Fibroblast of the aortic adventitia (primary cell): ENCODE measurements at regions not wholly inside any gene's neighbourhood (a gene's known extent, or its start where the extent isn't known, plus 50 kb on each side); places are given as distances from the start of the nearest gene placed in this dataset.

Source experiments
- DNase-seq: peaks from one replicate; pipeline ENCODE4 v3.0.0-alpha.2; 2010; ENCODE audit warnings: low read depth
- H3K4me3 ChIP-seq: 2 replicates; pipeline ENCODE4 v1.5.1; 2011; ENCODE audit warnings: low read depth, mild to moderate bottlenecking, control low read depth, low read length, moderate library complexity
- TF ChIP-seq, protein P1 (sequence below): IDR thresholded peaks from 2 replicates; pipeline ENCODE4 v1.5.1; 2011; ENCODE audit warnings: mild to moderate bottlenecking, low read length, control low read depth, inconsistent platforms; ENCODE audit not compliant: insufficient read depth

DNA sequence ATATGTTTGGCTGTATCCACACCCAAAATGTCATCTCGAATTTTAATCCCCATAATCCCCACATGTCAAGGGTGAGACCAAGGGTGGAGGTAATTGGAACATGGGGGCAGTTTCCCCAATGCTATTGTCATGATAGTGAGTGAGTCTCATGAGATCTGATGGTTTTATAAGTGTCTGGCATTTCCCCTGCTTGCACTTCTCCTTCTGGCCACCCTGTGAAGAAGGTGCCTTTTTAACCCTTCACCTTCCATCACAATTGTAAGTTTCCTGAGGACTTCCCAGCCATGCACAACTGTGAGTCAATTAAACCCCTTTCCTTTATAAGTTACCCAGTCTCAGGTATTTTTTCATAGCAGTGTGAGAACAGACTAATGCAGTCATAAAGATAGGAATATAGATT is 216.7 kb upstream of the SSTR1 start:
- TF ChIP-seq, protein P1, sequence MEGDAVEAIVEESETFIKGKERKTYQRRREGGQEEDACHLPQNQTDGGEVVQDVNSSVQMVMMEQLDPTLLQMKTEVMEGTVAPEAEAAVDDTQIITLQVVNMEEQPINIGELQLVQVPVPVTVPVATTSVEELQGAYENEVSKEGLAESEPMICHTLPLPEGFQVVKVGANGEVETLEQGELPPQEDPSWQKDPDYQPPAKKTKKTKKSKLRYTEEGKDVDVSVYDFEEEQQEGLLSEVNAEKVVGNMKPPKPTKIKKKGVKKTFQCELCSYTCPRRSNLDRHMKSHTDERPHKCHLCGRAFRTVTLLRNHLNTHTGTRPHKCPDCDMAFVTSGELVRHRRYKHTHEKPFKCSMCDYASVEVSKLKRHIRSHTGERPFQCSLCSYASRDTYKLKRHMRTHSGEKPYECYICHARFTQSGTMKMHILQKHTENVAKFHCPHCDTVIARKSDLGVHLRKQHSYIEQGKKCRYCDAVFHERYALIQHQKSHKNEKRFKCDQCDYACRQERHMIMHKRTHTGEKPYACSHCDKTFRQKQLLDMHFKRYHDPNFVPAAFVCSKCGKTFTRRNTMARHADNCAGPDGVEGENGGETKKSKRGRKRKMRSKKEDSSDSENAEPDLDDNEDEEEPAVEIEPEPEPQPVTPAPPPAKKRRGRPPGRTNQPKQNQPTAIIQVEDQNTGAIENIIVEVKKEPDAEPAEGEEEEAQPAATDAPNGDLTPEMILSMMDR: no peak
- H3K4me3 ChIP-seq: no peak overlapping the region
- DNase-seq: no peak

DNA sequence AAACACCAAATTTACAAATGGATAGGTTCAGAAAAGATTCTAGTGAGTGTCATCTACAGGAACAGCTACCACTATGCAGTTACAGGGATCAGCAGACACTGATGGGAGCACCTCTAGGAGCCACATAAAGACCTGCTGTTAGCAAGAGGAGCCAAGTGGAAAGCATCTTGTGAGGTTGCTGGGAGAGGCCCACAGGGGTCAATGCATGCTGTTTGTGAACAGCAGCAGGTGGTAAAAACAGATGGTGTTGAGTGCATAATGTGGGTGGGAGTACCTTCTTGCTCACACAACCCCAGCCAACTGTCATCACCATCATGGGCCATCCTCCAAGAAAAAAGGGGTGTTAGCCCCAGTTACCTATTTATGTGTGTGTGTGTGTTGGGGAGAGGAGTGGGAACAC is 215.2 kb upstream of the SSTR1 start:
- TF ChIP-seq, protein P1: no peak
- H3K4me3 ChIP-seq: no peak overlapping the region
- DNase-seq: no peak

DNA sequence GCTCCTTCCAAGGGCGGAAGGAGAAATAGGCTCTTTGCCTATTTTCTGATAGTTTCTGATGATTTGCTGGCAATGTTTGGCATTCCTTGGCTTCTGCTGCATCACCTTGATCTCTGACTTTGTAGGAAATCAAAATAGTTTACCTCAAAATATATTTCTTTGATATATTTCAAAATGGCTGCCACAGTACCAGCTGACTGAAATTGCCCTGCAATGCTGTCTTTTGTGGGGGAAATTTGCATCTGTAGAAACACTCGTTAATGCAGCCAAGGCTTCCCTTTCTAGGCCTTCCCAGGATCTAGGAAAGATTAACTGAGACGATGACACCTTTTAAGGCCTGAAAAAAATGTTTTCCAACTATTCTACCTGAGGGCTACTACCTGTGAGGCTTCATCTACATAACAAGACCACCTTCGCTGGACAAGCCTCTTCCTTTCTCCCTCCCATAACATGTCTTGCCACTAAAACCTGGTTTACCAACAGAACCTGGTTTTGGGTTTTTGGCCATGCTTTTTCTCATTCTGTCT is 212.8 kb upstream of the SSTR1 start:
- DNase-seq: no peak
- TF ChIP-seq, protein P1: no peak
- H3K4me3 ChIP-seq: no peak overlapping the region

DNA sequence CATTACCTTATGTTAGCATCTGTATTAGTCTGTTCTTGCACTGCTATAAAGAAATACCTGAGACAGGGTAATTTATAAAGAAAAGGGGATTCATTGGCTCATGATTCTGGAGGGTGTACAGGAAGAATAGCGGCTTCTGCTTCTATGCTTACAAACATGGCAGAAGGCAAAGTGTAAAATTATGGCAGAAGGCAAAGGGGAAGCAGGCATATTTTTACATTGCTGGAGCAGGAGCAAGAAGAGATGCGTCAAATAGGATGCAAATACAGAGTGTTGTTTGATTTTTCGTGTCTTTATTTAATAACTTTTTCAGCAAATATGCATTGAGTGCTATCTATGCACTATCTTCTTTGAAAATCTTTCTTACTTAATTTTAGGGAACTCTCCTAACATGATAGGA is 210.7 kb upstream of the SSTR1 start:
- no peak overlapping the region for H3K4me3 ChIP-seq
- DNase-seq: no peak
- TF ChIP-seq, protein P1: no peak

DNA sequence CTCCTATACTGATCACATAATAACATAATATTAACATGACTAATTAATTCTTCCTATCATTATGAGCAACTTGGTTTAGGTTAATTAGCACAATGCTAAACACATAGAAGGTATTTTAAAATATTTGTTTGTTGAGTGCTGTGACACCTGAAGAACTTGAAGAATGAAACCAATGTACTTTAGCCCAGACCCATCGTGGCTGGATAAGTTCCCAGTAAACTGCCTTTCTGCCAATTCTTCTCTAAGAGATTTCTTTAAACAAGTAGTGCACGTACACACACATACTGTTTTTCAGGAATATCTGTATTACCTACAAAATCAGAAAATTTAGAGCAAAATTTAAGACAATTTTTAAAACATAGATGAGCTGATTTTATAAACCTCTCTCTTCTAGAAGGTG is 207.4 kb upstream of the SSTR1 start:
- H3K4me3 ChIP-seq: no peak overlapping the region
- TF ChIP-seq, protein P1: no peak
- DNase-seq: no peak

DNA sequence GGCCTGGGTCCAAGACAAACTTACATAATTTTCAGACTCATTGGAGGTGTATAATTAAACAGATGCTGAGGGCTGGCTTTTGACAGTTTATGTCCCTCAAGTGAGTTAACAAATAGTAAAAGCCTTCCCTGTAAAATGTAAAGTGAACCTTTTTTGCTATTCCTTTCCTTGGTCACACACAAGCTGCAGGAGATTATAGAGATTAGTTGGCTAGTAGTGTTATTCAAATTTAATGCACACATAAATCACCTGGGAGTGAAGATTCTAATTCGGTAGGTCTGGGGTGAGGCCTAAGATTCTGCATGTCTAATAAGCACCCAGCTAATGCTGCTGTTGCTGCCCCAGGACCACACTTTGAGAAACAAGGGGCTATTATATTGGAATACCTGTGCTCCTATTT is 206.2 kb upstream of the SSTR1 start:
- no peak overlapping the region for H3K4me3 ChIP-seq
- TF ChIP-seq, protein P1: no peak
- DNase-seq: no peak
